ENCODE measurements at regions not wholly inside any gene's neighbourhood (a gene's known extent, or its start where the extent isn't known, plus 50 kb on each side); places are given as distances from the start of the nearest gene placed in this dataset.

- no peak for DNase-seq (ENCODE audit: low spot score in 2 of 2)
- H3K4me3 ChIP-seq (ENCODE audit: low read depth, poor library complexity, severe bottlenecking): no peak overlapping the region
- intact Hi-C loops (cut with DNase I; ENCODE audit: low total_unique reads): no loop called here
- no peak for TF ChIP-seq POLR2A (IDR thresholded peaks at IDR 0.05)
- TF ChIP-seq CTCF (IDR thresholded peaks at IDR 0.05): no peak
These were observed 291.4 kb upstream of the TMEM229A start for GRCh38 chr7:124324262-124324661.

- intact Hi-C loops (cut with DNase I; ENCODE audit: low total_unique reads): no loop called here
- TF ChIP-seq CTCF (IDR thresholded peaks at IDR 0.05) (no peak), POLR2A (IDR thresholded peaks at IDR 0.05) (no peak)
- WGBS, 2 donors: 8 to 18% methylated on average over 1 of the region's 1 CpG
- no peak for DNase-seq (ENCODE audit: low spot score in 2 of 2)
- no peak overlapping the region for H3K4me3 ChIP-seq (ENCODE audit: low read depth, poor library complexity, severe bottlenecking)
These were observed 290.7 kb upstream of the TMEM229A start for GRCh38 chr7:124323597-124323996.

GRCh38 chr7:124322561-124322960, 289.7 kb upstream of the TMEM229A start:
- TF ChIP-seq POLR2A (IDR thresholded peaks at IDR 0.05): no peak
- no peak for TF ChIP-seq CTCF (IDR thresholded peaks at IDR 0.05)
- intact Hi-C loops (cut with DNase I; ENCODE audit: low total_unique reads): no loop called here
- no peak overlapping the region for H3K4me3 ChIP-seq (ENCODE audit: low read depth, poor library complexity, severe bottlenecking)
- 45 to 50% methylated on average over 1 of the region's 1 CpG for WGBS, 2 donors
- DNase-seq (ENCODE audit: low spot score in 2 of 2): no peak

- intact Hi-C loops (cut with DNase I; ENCODE audit: low total_unique reads): no loop called here
- WGBS, 2 donors: 70 to 74% methylated on average over 5 of the region's 5 CpGs
- no peak for TF ChIP-seq POLR2A (IDR thresholded peaks at IDR 0.05)
- no peak for TF ChIP-seq CTCF (IDR thresholded peaks at IDR 0.05)
- no peak overlapping the region for H3K4me3 ChIP-seq (ENCODE audit: low read depth, poor library complexity, severe bottlenecking)
- no peak for DNase-seq (ENCODE audit: low spot score in 2 of 2)
These were observed 286.0 kb upstream of the TMEM229A start for GRCh38 chr7:124318721-124319450.

GRCh38 chr7:124310934-124311390, 278.1 kb upstream of the TMEM229A start:
- TF ChIP-seq CTCF (IDR thresholded peaks at IDR 0.05) (no peak), POLR2A (IDR thresholded peaks at IDR 0.05) (no peak)

GRCh38 chr7:124308384-124308783, 275.5 kb upstream of the TMEM229A start:
- H3K4me3 ChIP-seq (ENCODE audit: low read depth, poor library complexity, severe bottlenecking): no peak overlapping the region
- no peak for DNase-seq (ENCODE audit: low spot score in 2 of 2)
- intact Hi-C loops (cut with DNase I; ENCODE audit: low total_unique reads): no loop called here
- TF ChIP-seq CTCF (IDR thresholded peaks at IDR 0.05): no peak
- no peak for TF ChIP-seq POLR2A (IDR thresholded peaks at IDR 0.05)

More at GRCh38 chr7:124310934-124311390, 278.1 kb upstream of the TMEM229A start:
- no peak overlapping the region for H3K4me3 ChIP-seq (ENCODE audit: low read depth, poor library complexity, severe bottlenecking)
- no peak for DNase-seq (ENCODE audit: low spot score in 2 of 2)
- intact Hi-C loops (cut with DNase I; ENCODE audit: low total_unique reads): no loop called here

Data from lower leg skin (tissue), 4 donors.